WTC11 (cell line): ENCODE measurements at regions not wholly inside any gene's neighbourhood (a gene's known extent, or its start where the extent isn't known, plus 50 kb on each side); places are given as distances from the start of the nearest gene placed in this dataset.

Source experiments
- ATAC-seq: fragments of 200-7000 bp; cut with Tn5 transposase; 2 replicates; pipeline ENCODE4 v1.10.0; 2021; ENCODE audit warnings: mild to moderate bottlenecking, moderate library complexity
- CTCF ChIA-PET: fragments of 300-600 bp; sonication (Branson Sonifier 250); formaldehyde crosslinking; loops from one replicate; lab custom pipeline; 2021; ENCODE audit warnings: antibody characterized with exemption; lab: Charles Lee
- POLR2A ChIA-PET: fragments of 350-600 bp; sonication (Branson Sonifier 250); formaldehyde crosslinking; loops from one replicate; lab custom pipeline; 2021; ENCODE audit warnings: antibody characterized with exemption; lab: Charles Lee
- DNase-seq: peaks from one replicate; pipeline ENCODE4 v3.0.0; 2021; ENCODE audit warnings: low spot score
- H3K27ac Mint-ChIP-seq: 2 replicates; pipeline ENCODE4 v1.8.0; 2021; ENCODE audit warnings: mixed read lengths
- H3K27me3 Mint-ChIP-seq: 2 replicates; pipeline ENCODE4 v1.8.0; 2021; ENCODE audit warnings: low read depth, mild to moderate bottlenecking, moderate library complexity, mixed read lengths
- H3K36me3 Mint-ChIP-seq: 2 replicates; pipeline ENCODE4 v1.8.0; 2021; ENCODE audit warnings: mixed read lengths
- H3K4me1 Mint-ChIP-seq: 2 replicates; pipeline ENCODE4 v1.8.0; 2022; ENCODE audit warnings: mixed read lengths
- H3K4me3 Mint-ChIP-seq: 2 replicates; pipeline ENCODE4 v1.8.0; 2021; ENCODE audit warnings: mild to moderate bottlenecking, moderate library complexity, mixed read lengths
- H3K9me3 Mint-ChIP-seq: 2 replicates; pipeline ENCODE4 v1.8.0; 2021; ENCODE audit warnings: mixed read lengths
- ARID4B ChIP-seq: sonication (generic); formaldehyde crosslinking; IDR thresholded peaks from 2 replicates; pipeline ENCODE4 v1.8.0; 2023; ENCODE audit warnings: missing genetic modification reagents, mild to moderate bottlenecking, borderline replicate concordance
- CREM ChIP-seq: sonication (generic); formaldehyde crosslinking; IDR thresholded peaks from 2 replicates; pipeline ENCODE4 v1.8.1; 2022; ENCODE audit warnings: mild to moderate bottlenecking, missing genetic modification reagents, moderate library complexity
- E2F1 ChIP-seq: sonication (generic); formaldehyde crosslinking; IDR thresholded peaks from 2 replicates; pipeline ENCODE4 v1.8.0; 2022; ENCODE audit warnings: mild to moderate bottlenecking, missing genetic modification reagents
- ELF4 ChIP-seq: sonication (generic); formaldehyde crosslinking; IDR thresholded peaks from 2 replicates; pipeline ENCODE4 v1.8.1; 2022; ENCODE audit warnings: low read depth, mild to moderate bottlenecking, moderate library complexity, missing genetic modification reagents
- HMGXB4 ChIP-seq: sonication (generic); formaldehyde crosslinking; IDR thresholded peaks from 2 replicates; pipeline ENCODE4 v1.8.1; 2023; ENCODE audit warnings: mild to moderate bottlenecking, moderate library complexity, missing genetic modification reagents
- JAZF1 ChIP-seq: fragments of 250-450 bp; sonication (Bioruptor Pico); IDR thresholded peaks from 2 replicates; pipeline ENCODE4 v1.9.0; 2021; ENCODE audit warnings: moderate library complexity, mild to moderate bottlenecking, inconsistent platforms
- JUN ChIP-seq: sonication (generic); formaldehyde crosslinking; IDR thresholded peaks from 2 replicates; pipeline ENCODE4 v1.8.0; 2023; ENCODE audit warnings: mild to moderate bottlenecking, missing genetic modification reagents
- NFYB ChIP-seq: sonication (generic); formaldehyde crosslinking; conservative IDR thresholded peaks from 2 replicates; pipeline ENCODE4 v1.8.0; 2022; ENCODE audit warnings: low read depth, missing genetic modification reagents
- NR3C1 ChIP-seq: sonication (generic); formaldehyde crosslinking; conservative IDR thresholded peaks from 2 replicates; pipeline ENCODE4 v1.8.1; 2023; ENCODE audit warnings: low read depth, mild to moderate bottlenecking, missing genetic modification reagents
- PRDM15 ChIP-seq: sonication (generic); formaldehyde crosslinking; IDR thresholded peaks from 2 replicates; pipeline ENCODE4 v1.8.0; 2022; ENCODE audit warnings: missing genetic modification reagents
- RELA ChIP-seq: sonication (generic); formaldehyde crosslinking; IDR thresholded peaks from 2 replicates; pipeline ENCODE4 v1.8.1; 2022; ENCODE audit warnings: missing genetic modification reagents, mild to moderate bottlenecking, borderline replicate concordance
- TEAD4 ChIP-seq: sonication (generic); formaldehyde crosslinking; IDR thresholded peaks from 2 replicates; pipeline ENCODE4 v1.8.0; 2022; ENCODE audit warnings: mild to moderate bottlenecking, missing genetic modification reagents
- TP53 ChIP-seq: sonication (generic); formaldehyde crosslinking; IDR thresholded peaks from 2 replicates; pipeline ENCODE4 v1.8.1; 2023; ENCODE audit warnings: mild to moderate bottlenecking, missing genetic modification reagents
- ZBTB21 ChIP-seq: sonication (generic); formaldehyde crosslinking; IDR thresholded peaks from 2 replicates; pipeline ENCODE4 v1.8.1; 2023; ENCODE audit warnings: mild to moderate bottlenecking, missing genetic modification reagents, borderline replicate concordance
- ZNF121 ChIP-seq: sonication (generic); formaldehyde crosslinking; IDR thresholded peaks from 2 replicates; pipeline ENCODE4 v1.8.0; 2023; ENCODE audit warnings: missing genetic modification reagents
- ZNF138 ChIP-seq: sonication (generic); formaldehyde crosslinking; conservative IDR thresholded peaks from 2 replicates; pipeline ENCODE4 v1.8.1; 2022; ENCODE audit warnings: mild to moderate bottlenecking, moderate library complexity, missing genetic modification reagents
- ZNF281 ChIP-seq: sonication (generic); formaldehyde crosslinking; IDR thresholded peaks from 2 replicates; pipeline ENCODE4 v1.8.0; 2023; ENCODE audit warnings: mild to moderate bottlenecking, missing genetic modification reagents
- ZNF423 ChIP-seq: fragments of 250-450 bp; sonication (Bioruptor Pico); IDR thresholded peaks from 2 replicates; pipeline ENCODE4 v2.1.2; 2022; ENCODE audit warnings: mild to moderate bottlenecking, moderate library complexity

GRCh38 chr7:25940086-25940906, 211.7 kb upstream of the NFE2L3 start:
- H3K9me3 Mint-ChIP-seq: peaks cover 1% of the 10 kb centered on the region
- no peak overlapping the region for H3K4me3 Mint-ChIP-seq
- CTCF ChIA-PET: interaction anchor here (1.6 kb wide), 1 partner anchor 48 kb away, joined by 3 read pairs; no protein-coding TSS in a partner anchor
- ATAC-seq (no peak), DNase-seq (no peak)
- no peak overlapping the region for H3K27ac Mint-ChIP-seq
- peaks cover 7% of the 10 kb centered on the region; the same call in 1 of the 2 replicates for H3K27me3 Mint-ChIP-seq
- no peak for TF ChIP-seq ZNF138 (CRISPR knock-in tag)
- TF ChIP-seq ZNF281: no peak
- no peak for TF ChIP-seq TEAD4 (CRISPR knock-in tag)
- TF ChIP-seq ZNF423 (CRISPR knock-in tag): no peak
- no peak for TF ChIP-seq ZBTB21 (CRISPR knock-in tag)
- no peak for TF ChIP-seq ZNF121 (CRISPR knock-in tag)
- TF ChIP-seq RELA: no peak
- no peak for TF ChIP-seq E2F1 (CRISPR knock-in tag)
- TF ChIP-seq JAZF1: no peak
- H3K4me1 Mint-ChIP-seq: peaks cover 17% of the 10 kb centered on the region
- H3K36me3 Mint-ChIP-seq: no peaks in the 10 kb centered on the region
- POLR2A ChIA-PET: no interaction called here

GRCh38 chr7:25944777-25945515, 207.1 kb upstream of the NFE2L3 start:
- Mint-ChIP-seq H3K27me3 (peaks cover 6% of the 10 kb centered on the region; the same call in 1 of the 2 replicates), H3K9me3 (no peaks in the 10 kb centered on the region), H3K27ac (no peak overlapping the region), H3K4me1 (peaks cover 41% of the 10 kb centered on the region), H3K36me3 (peaks cover 8% of the 10 kb centered on the region; the same call in 1 of the 2 replicates), H3K4me3 (no peak overlapping the region)
- ChIA-PET CTCF (interaction anchor here (0.6 to 1.6 kb wide), 3 partner anchors 48 to 52 kb away, joined by 3 to 4 read pairs (median 4); no protein-coding TSS in a partner anchor), POLR2A (no interaction called here)
- DNase-seq: no peak
- ATAC-seq: peak; percentile 66
- TF ChIP-seq NR3C1 (CRISPR knock-in tag): no peak
- TF ChIP-seq HMGXB4 (CRISPR knock-in tag): no peak
- TF ChIP-seq JUN (CRISPR knock-in tag): no peak
- no peak for TF ChIP-seq ARID4B (CRISPR knock-in tag)
- TF ChIP-seq CREM (CRISPR knock-in tag): no peak
- no peak for TF ChIP-seq ELF4 (CRISPR knock-in tag)
- no peak for TF ChIP-seq TP53 (CRISPR knock-in tag)
- TF ChIP-seq PRDM15 (CRISPR knock-in tag): no peak
- TF ChIP-seq ZNF121 (CRISPR knock-in tag): no peak
- no peak for TF ChIP-seq NFYB (CRISPR knock-in tag)
